Heart left ventricle (tissue), 16 donors: ENCODE measurements at regions not wholly inside any gene's neighbourhood (a gene's known extent, or its start where the extent isn't known, plus 50 kb on each side); places are given as distances from the start of the nearest gene placed in this dataset.

ENCODE experiments used
- ATAC-seq, 4 donors: fragments of 200-7000 bp; cut with Tn5 transposase; one replicate each; pipeline ENCODE4 v1.9.1; 2020 to 2022; ENCODE audit warnings: moderate library complexity in 4 of 4, mild to moderate bottlenecking in 3 of 4, moderate number of reproducible peaks in 1 of 4
- DNase-seq, 5 donors: peaks; one replicate each; pipeline ENCODE4 v3.0.0-alpha.2; 2020
- H3K27ac ChIP-seq, 12 donors: fragments of 200-600 bp; sonication (generic) in 4 of 12; one replicate each; pipeline versions ENCODE4 v1.5.0 to v1.8.0; 2016 to 2022; ENCODE audit warnings: mild to moderate bottlenecking in 2 of 12
- H3K27me3 ChIP-seq, 9 donors: fragments of 200-600 bp; sonication (generic) in 2 of 9; one replicate each; pipeline versions ENCODE4 v1.5.1 to v1.8.0; 2016 to 2022; ENCODE audit warnings: mild to moderate bottlenecking in 3 of 9
- H3K36me3 ChIP-seq, 9 donors: fragments of 200-600 bp; sonication (generic) in 2 of 9; one replicate each; pipeline versions ENCODE4 v1.5.0 to v1.8.0; 2018 to 2022; ENCODE audit warnings: mild to moderate bottlenecking in 2 of 9
- H3K4me1 ChIP-seq, 12 donors: fragments of 200-600 bp; sonication (generic) in 4 of 12; one replicate each; pipeline versions ENCODE4 v1.5.0 to v1.8.0; 2016 to 2022; ENCODE audit warnings: mild to moderate bottlenecking in 3 of 12
- H3K4me3 ChIP-seq, 12 donors: fragments of 200-600 bp; sonication (generic) in 4 of 12; one replicate each; pipeline versions ENCODE4 v1.5.0 to v1.8.0; 2017 to 2022; ENCODE audit warnings: mild to moderate bottlenecking in 9 of 12, moderate library complexity in 4 of 12
- H3K9me3 ChIP-seq, 12 donors: fragments of 200-600 bp; sonication (generic) in 4 of 12; one replicate each; pipeline versions ENCODE4 v1.5.0 to v1.8.0; 2016 to 2022; ENCODE audit warnings: mild to moderate bottlenecking in 1 of 12
- POLR2A ChIP-seq, 2 donors: fragments of 450-650 bp; IDR thresholded peaks; one replicate each; pipeline ENCODE4 v1.6.1; 2017; ENCODE audit warnings: antibody characterized with exemption in 2 of 2, mild to moderate bottlenecking in 2 of 2, moderate library complexity in 2 of 2
- WGBS, 4 donors: extraction: QIAGEN DNeasy Blood & Tissue Kit in 2 of 4; methylation state at CpG; one replicate each; pipeline versions ENCODE4 v1.1.5 to v1.1.7; 2013 to 2018; 5-methylcytosine and 5-hydroxymethylcytosine counted together
- intact Hi-C, 10 donors: fragments of 100-400 bp; cut with DNase I; formaldehyde crosslinking; loops; one replicate each; pipeline versions ENCODE4 v1.11.1 to v1.14.2; 2022
- TF ChIP-seq, protein P1 (sequence below), 12 donors: fragments of 200-600 bp; sonication (generic) in 4 of 12; IDR thresholded peaks; one replicate each; pipeline versions ENCODE4 v1.5.0 to v1.8.0; 2018 to 2022; ENCODE audit warnings: antibody characterized with exemption in 12 of 12, mild to moderate bottlenecking in 5 of 12
- donor health status: ischemic (EF 13 %, LVEDD 7.1; RV severe dilation, severe dysfunction).
- donor health status: healthy with polysubstance abuse.
- donor health status: DM: no; HTN: yes; CAD: no.
- donor health status: DM: no; HTN: no; CAD: no.
- donor health status: ischemic (EF 25% LVEDD 6.9; RV normal size, moderate dysfunction).
- donor health status: ischemic (EF 25% LVEDD 5.7; RV mildly dilated, moderate dysfunction).
- donor health status: healthy.
- donor health status: DM: yes; HTN: yes; CAD: no.
- donor health status: ischemic (EF 35%, LVEDD 5.7; RV mildly dilated, moderate dysfunction).
- donor health status: nonischemic (EF 11% LVEDD 7.7; RV severe dilation, severe dysfunction).
- donor health status: DM: yes; HTN: yes; CAD: no.
- donor health status: PGD.
- donor health status: ischemic (EF 29% LVEDD 5.4; RV normal size, mild dysfunction).
- donor health status: nonischemic (EF 23%, LVEDD 6.1; RV moderate dilation, normal function).

DNA sequence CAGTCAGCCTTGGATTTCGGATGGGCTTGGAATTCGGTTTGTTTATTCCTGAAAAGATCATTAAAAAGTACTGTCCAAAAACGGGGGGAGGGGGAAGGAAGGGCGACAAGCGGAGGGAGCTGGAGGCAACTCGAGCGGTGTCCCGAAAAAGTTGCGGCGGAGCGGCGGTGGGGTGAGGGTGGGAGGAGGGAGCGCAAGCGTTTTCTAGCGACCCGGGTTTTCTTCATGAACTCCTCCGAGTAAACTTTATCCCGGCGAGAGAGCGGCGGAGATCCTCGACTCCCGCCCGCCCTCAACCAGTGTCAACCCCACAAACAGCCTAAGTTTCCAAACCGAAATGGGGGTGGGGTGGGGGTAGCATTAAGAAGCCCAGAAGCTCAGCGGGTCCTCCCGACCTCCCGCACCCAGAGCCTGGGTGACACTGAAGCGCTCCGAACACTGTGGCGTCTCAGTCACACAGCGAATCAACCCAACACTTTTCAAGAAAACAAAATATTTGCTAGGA lies 133.0 kb upstream of the C11orf58 start:
- no peaks in the 10 kb centered on the region for H3K36me3 ChIP-seq
- peaks cover 0 to 38% (median 12%) of the 10 kb centered on the region in 12 donors for H3K4me1 ChIP-seq
- WGBS, 4 donors, result 0 to 2% (median 1%) methylated on average over 30 to 32 of the region's 32 CpGs
- TF ChIP-seq POLR2A (IDR thresholded peaks at IDR 0.05), result no peak
- TF ChIP-seq, protein P1, sequence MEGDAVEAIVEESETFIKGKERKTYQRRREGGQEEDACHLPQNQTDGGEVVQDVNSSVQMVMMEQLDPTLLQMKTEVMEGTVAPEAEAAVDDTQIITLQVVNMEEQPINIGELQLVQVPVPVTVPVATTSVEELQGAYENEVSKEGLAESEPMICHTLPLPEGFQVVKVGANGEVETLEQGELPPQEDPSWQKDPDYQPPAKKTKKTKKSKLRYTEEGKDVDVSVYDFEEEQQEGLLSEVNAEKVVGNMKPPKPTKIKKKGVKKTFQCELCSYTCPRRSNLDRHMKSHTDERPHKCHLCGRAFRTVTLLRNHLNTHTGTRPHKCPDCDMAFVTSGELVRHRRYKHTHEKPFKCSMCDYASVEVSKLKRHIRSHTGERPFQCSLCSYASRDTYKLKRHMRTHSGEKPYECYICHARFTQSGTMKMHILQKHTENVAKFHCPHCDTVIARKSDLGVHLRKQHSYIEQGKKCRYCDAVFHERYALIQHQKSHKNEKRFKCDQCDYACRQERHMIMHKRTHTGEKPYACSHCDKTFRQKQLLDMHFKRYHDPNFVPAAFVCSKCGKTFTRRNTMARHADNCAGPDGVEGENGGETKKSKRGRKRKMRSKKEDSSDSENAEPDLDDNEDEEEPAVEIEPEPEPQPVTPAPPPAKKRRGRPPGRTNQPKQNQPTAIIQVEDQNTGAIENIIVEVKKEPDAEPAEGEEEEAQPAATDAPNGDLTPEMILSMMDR (IDR thresholded peaks at IDR 0.05), result peak in 1 of 12 donors; percentile 1
- intact Hi-C loops, result loop anchor here in 9 of 10 donors (2.0 to 10.0 kb wide), 21 partner anchors 131 to 953 kb away; partner anchors contain the start of gene SOX6 (in 1 of the 9)
- peak; percentile 39 to 63 (median 44) for DNase-seq
- H3K27ac ChIP-seq, result peak overlapping the region; percentile 85 to 100 (median 97)
- H3K4me3 ChIP-seq, result peak overlapping the region; percentile 69 to 93 (median 84)
- peak in 2 of 4 donors; percentile 0 to 9 for ATAC-seq
- H3K9me3 ChIP-seq, result no peaks in the 10 kb centered on the region
- peaks cover 0 to 72% (median 0%) of the 10 kb centered on the region in 9 donors for H3K27me3 ChIP-seq

DNA sequence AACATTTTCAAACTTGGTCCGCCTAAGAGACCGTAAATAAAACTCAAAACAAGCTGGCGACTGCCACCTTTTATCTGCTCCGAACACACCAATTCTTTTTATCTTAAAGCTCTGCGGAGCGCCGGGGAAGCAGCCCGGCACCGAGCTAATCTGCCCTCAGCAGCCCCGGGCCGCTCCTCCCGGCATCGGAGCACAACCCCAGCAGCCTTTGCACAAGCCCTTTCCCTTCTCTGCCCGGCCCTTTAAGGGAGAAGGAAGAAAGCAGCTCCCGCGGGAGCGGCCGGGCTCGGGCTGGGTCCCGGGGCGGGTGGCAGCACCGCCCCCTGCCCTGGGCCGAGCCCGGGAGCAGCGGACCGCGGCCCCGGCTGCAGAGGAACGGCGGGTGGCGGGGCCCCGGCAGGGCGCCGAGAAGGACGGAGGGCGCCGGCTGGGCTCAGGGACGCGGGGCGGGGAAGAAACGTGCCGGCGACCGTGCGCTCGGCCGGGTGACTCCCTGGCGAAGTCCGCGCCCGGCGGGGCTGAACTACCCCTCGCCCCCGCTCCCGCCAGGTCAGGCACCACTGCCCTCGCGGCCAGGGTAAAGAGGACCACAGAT lies 133.6 kb upstream of the C11orf58 start:
- no peak for TF ChIP-seq POLR2A (IDR thresholded peaks at IDR 0.05)
- TF ChIP-seq, protein P1 (IDR thresholded peaks at IDR 0.05), result peak in 1 of 12 donors; percentile 4
- no peaks in the 10 kb centered on the region for H3K36me3 ChIP-seq
- H3K27me3 ChIP-seq, result peaks cover 0 to 67% (median 0%) of the 10 kb centered on the region in 9 donors
- ATAC-seq, result peak in 3 of 4 donors; percentile 9 to 37 (median 21)
- peaks cover 0 to 38% (median 13%) of the 10 kb centered on the region in 12 donors for H3K4me1 ChIP-seq
- 0 to 1% (median 0%) methylated on average over 38 to 57 of the region's 57 CpGs for WGBS, 4 donors
- no peaks in the 10 kb centered on the region for H3K9me3 ChIP-seq
- intact Hi-C loops, result loop anchor here (2.0 to 10.0 kb wide), 24 partner anchors 130 to 953 kb away; partner anchors contain the start of gene SOX6 (in 1 of the 10)
- peak overlapping the region; percentile 69 to 93 (median 84) for H3K4me3 ChIP-seq
- DNase-seq, result peak; percentile 38 to 80 (median 46)
- peak overlapping the region; percentile 85 to 100 (median 97) for H3K27ac ChIP-seq

DNA sequence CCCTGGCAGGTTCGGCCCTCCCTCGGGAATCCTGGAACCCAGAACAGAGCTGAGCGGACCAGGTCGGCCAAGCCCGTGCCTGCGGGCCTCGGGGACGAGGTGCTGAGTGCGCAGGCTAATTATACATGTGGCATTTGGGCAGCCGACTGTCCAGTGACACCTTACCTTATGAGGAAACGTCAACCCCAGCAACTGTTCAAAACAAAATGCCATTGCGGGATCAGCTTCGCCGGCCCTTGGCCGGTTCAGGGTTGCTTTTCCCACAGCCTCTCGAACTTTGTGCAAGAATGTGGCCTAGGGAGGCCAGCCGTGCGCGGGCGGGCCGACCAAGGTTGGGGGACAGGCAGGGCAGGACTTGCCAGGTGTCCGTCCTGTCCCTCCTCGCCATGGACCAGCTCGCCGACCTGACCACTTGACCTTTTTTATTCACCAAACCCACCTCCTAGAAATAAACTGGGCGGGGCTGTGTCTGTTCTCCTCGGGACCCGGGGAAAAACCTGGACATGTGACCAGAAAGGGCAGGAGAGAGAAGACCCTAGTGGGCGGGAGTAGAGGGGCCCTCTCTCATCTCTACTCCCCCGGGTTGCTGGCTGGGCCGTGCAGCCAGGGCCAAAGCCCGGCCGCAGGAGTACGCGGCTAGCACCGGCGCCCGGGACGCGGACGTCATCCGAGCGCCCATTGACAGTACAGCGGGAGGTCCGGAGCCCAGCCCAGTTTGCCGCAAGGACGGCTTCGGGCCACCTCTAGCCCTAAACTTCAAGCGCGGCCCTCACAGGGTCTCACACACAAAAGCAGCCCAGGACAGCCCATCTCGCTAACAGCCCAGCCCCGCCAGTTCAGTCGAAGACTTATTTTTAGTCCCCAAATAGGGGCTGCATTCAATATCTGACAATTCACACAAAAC lies 134.3 kb upstream of the C11orf58 start:
- peaks cover 0 to 38% (median 13%) of the 10 kb centered on the region in 12 donors for H3K4me1 ChIP-seq
- no peaks in the 10 kb centered on the region for H3K9me3 ChIP-seq
- ATAC-seq, result peak; percentile 54 to 64 (median 61)
- H3K4me3 ChIP-seq, result peak overlapping the region; percentile 69 to 93 (median 84)
- intact Hi-C loops, result loop anchor here in 8 of 10 donors (2.0 to 10.0 kb wide), 16 partner anchors 129 to 787 kb away; partner anchors contain the start of gene SOX6 (in 1 of the 8)
- H3K27ac ChIP-seq, result peak overlapping the region; percentile 85 to 100 (median 97)
- no peaks in the 10 kb centered on the region for H3K36me3 ChIP-seq
- TF ChIP-seq, protein P1 (IDR thresholded peaks at IDR 0.05), result no peak
- peak in 1 of 2 donors; percentile 40 for TF ChIP-seq POLR2A (IDR thresholded peaks at IDR 0.05)
- peaks cover 0 to 62% (median 0%) of the 10 kb centered on the region in 9 donors for H3K27me3 ChIP-seq
- peak; percentile 73 to 87 (median 80) for DNase-seq
- 12 to 19% (median 14%) methylated on average over 42 to 53 of the region's 53 CpGs for WGBS, 4 donors
